ENCODE measurements at regions not wholly inside any gene's neighbourhood (a gene's known extent, or its start where the extent isn't known, plus 50 kb on each side); places are given as distances from the start of the nearest gene placed in this dataset.

- ChIA-PET CTCF (interaction anchor here (3.5 kb wide), 1 partner anchor 207 kb away, joined by 19 read pairs; no protein-coding TSS in a partner anchor), POLR2A (no interaction called here)
- DNase-seq = no peak
- Mint-ChIP-seq H3K36me3 (ENCODE audit: low read depth) (no peaks in the 10 kb centered on the region), H3K4me3 (no peak overlapping the region), H3K27ac (no peak overlapping the region), H3K27me3 (ENCODE audit: low read depth) (no peaks in the 10 kb centered on the region), H3K4me1 (ENCODE audit: low read depth) (peaks cover 29% of the 10 kb centered on the region), H3K9me3 (ENCODE audit: insufficient read depth) (no peaks in the 10 kb centered on the region)
- ATAC-seq = no peak
Observed at GRCh38 chr9:129381481-129381957, 203.5 kb upstream of the IER5L start.

- Mint-ChIP-seq H3K27ac (no peak overlapping the region), H3K9me3 (ENCODE audit: insufficient read depth) (no peaks in the 10 kb centered on the region), H3K4me1 (ENCODE audit: low read depth) (peaks cover 29% of the 10 kb centered on the region), H3K27me3 (ENCODE audit: low read depth) (no peaks in the 10 kb centered on the region), H3K36me3 (ENCODE audit: low read depth) (no peaks in the 10 kb centered on the region), H3K4me3 (no peak overlapping the region)
- ChIA-PET POLR2A (no interaction called here), CTCF (interaction anchor here (3.5 kb wide), 1 partner anchor 206 kb away, joined by 19 read pairs; no protein-coding TSS in a partner anchor)
- no peak for DNase-seq
- no peak for ATAC-seq
Observed at GRCh38 chr9:129380961-129381401, 202.9 kb upstream of the IER5L start.

- no peaks in the 10 kb centered on the region for H3K9me3 Mint-ChIP-seq (ENCODE audit: insufficient read depth)
- ATAC-seq = no peak
- peaks cover 2% of the 10 kb centered on the region for H3K27me3 Mint-ChIP-seq (ENCODE audit: low read depth)
- H3K4me3 Mint-ChIP-seq = no peak overlapping the region
- POLR2A ChIA-PET = no interaction called here
- H3K27ac Mint-ChIP-seq = no peak overlapping the region
- no peaks in the 10 kb centered on the region for H3K36me3 Mint-ChIP-seq (ENCODE audit: low read depth)
- peaks cover 24% of the 10 kb centered on the region for H3K4me1 Mint-ChIP-seq (ENCODE audit: low read depth)
- CTCF ChIA-PET = no interaction called here
- DNase-seq = no peak
Observed at GRCh38 chr9:129379886-129380285, 201.8 kb upstream of the IER5L start.

GRCh38 chr9:129379181-129379836 is 201.2 kb upstream of the IER5L start:
- CTCF ChIA-PET = no interaction called here
- no peak overlapping the region for H3K4me3 Mint-ChIP-seq
- ATAC-seq (no peak), DNase-seq (no peak)
- H3K27me3 Mint-ChIP-seq (ENCODE audit: low read depth) = peaks cover 2% of the 10 kb centered on the region
- H3K4me1 Mint-ChIP-seq (ENCODE audit: low read depth) = peaks cover 18% of the 10 kb centered on the region
- no peak overlapping the region for H3K27ac Mint-ChIP-seq
- POLR2A ChIA-PET = no interaction called here
- no peaks in the 10 kb centered on the region for H3K36me3 Mint-ChIP-seq (ENCODE audit: low read depth)
- no peaks in the 10 kb centered on the region for H3K9me3 Mint-ChIP-seq (ENCODE audit: insufficient read depth)

- no peak overlapping the region for H3K27ac Mint-ChIP-seq
- ChIA-PET POLR2A (no interaction called here), CTCF (no interaction called here)
- H3K4me1 Mint-ChIP-seq (ENCODE audit: low read depth) = peaks cover 10% of the 10 kb centered on the region
- DNase-seq = no peak
- no peaks in the 10 kb centered on the region for H3K9me3 Mint-ChIP-seq (ENCODE audit: insufficient read depth)
- H3K36me3 Mint-ChIP-seq (ENCODE audit: low read depth) = no peaks in the 10 kb centered on the region
- no peak overlapping the region for H3K4me3 Mint-ChIP-seq
- ATAC-seq = no peak
- H3K27me3 Mint-ChIP-seq (ENCODE audit: low read depth) = peaks cover 2% of the 10 kb centered on the region
Observed at GRCh38 chr9:129377931-129378661, 200.0 kb upstream of the IER5L start.

GRCh38 chr9:129377181-129377580 is 199.1 kb upstream of the IER5L start:
- Mint-ChIP-seq H3K27me3 (ENCODE audit: low read depth) (peaks cover 2% of the 10 kb centered on the region), H3K4me3 (no peak overlapping the region), H3K27ac (no peak overlapping the region), H3K4me1 (ENCODE audit: low read depth) (peaks cover 4% of the 10 kb centered on the region), H3K36me3 (ENCODE audit: low read depth) (no peaks in the 10 kb centered on the region), H3K9me3 (ENCODE audit: insufficient read depth) (no peaks in the 10 kb centered on the region)
- POLR2A ChIA-PET = interaction anchor here (0.6 kb wide), 1 partner anchor 110 kb away, joined by 3 read pairs; no protein-coding TSS in a partner anchor
- no peak for DNase-seq
- no peak for ATAC-seq
- CTCF ChIA-PET = interaction anchor here (1.6 kb wide), 1 partner anchor 245 kb away, joined by 4 read pairs; no protein-coding TSS in a partner anchor

GRCh38 chr9:129375845-129376244 is 197.8 kb upstream of the IER5L start:
- Mint-ChIP-seq H3K36me3 (ENCODE audit: low read depth) (no peaks in the 10 kb centered on the region), H3K4me1 (ENCODE audit: low read depth) (peaks cover 4% of the 10 kb centered on the region), H3K4me3 (no peak overlapping the region), H3K9me3 (ENCODE audit: insufficient read depth) (no peaks in the 10 kb centered on the region), H3K27ac (no peak overlapping the region), H3K27me3 (ENCODE audit: low read depth) (peaks cover 2% of the 10 kb centered on the region)
- ATAC-seq = no peak
- ChIA-PET CTCF (interaction anchor here (1.0 to 1.6 kb wide), 4 partner anchors 201 to 244 kb away, joined by 3 to 5 read pairs (median 4); no protein-coding TSS in a partner anchor), POLR2A (interaction anchor here (0.8 to 1.6 kb wide), 2 partner anchors 9 to 1831 kb away, joined by 3 read pairs; no protein-coding TSS in a partner anchor)
- no peak for DNase-seq

- CTCF ChIA-PET = interaction anchor here (1.9 kb wide), 1 partner anchor 9 kb away, joined by 4 read pairs; no protein-coding TSS in a partner anchor
- POLR2A ChIA-PET = interaction anchor here (1.6 kb wide), 1 partner anchor 11 kb away, joined by 3 read pairs; no protein-coding TSS in a partner anchor
Observed at GRCh38 chr9:129374651-129375050, 196.6 kb upstream of the IER5L start.

GRCh38 chr9:129374231-129374630 is 196.2 kb upstream of the IER5L start:
- Mint-ChIP-seq H3K4me1 (ENCODE audit: low read depth) (peaks cover 4% of the 10 kb centered on the region), H3K27me3 (ENCODE audit: low read depth) (peaks cover 2% of the 10 kb centered on the region), H3K27ac (no peak overlapping the region), H3K4me3 (no peak overlapping the region), H3K9me3 (ENCODE audit: insufficient read depth) (peaks cover 5% of the 10 kb centered on the region), H3K36me3 (ENCODE audit: low read depth) (no peaks in the 10 kb centered on the region)
- DNase-seq (no peak), ATAC-seq (no peak)
- ChIA-PET CTCF (interaction anchor here (1.2 to 1.9 kb wide), 2 partner anchors 9 to 251 kb away, joined by 3 to 4 read pairs; no protein-coding TSS in a partner anchor), POLR2A (interaction anchor here (1.6 kb wide), 1 partner anchor 11 kb away, joined by 3 read pairs; no protein-coding TSS in a partner anchor)

More at GRCh38 chr9:129374651-129375050, 196.6 kb upstream of the IER5L start:
- Mint-ChIP-seq H3K9me3 (ENCODE audit: insufficient read depth) (peaks cover 5% of the 10 kb centered on the region), H3K27ac (no peak overlapping the region), H3K4me3 (no peak overlapping the region), H3K4me1 (ENCODE audit: low read depth) (peaks cover 4% of the 10 kb centered on the region), H3K36me3 (ENCODE audit: low read depth) (no peaks in the 10 kb centered on the region), H3K27me3 (ENCODE audit: low read depth) (peaks cover 2% of the 10 kb centered on the region)
- DNase-seq (no peak), ATAC-seq (no peak)

GRCh38 chr9:129373361-129373760 is 195.3 kb upstream of the IER5L start:
- ChIA-PET POLR2A (no interaction called here), CTCF (interaction anchor here (1.2 to 1.9 kb wide), 2 partner anchors 10 to 251 kb away, joined by 3 to 4 read pairs; no protein-coding TSS in a partner anchor)
- H3K27me3 Mint-ChIP-seq (ENCODE audit: low read depth) = peaks cover 2% of the 10 kb centered on the region
- no peak overlapping the region for H3K4me3 Mint-ChIP-seq
- H3K4me1 Mint-ChIP-seq (ENCODE audit: low read depth) = peaks cover 8% of the 10 kb centered on the region
- DNase-seq (no peak), ATAC-seq (no peak)
- H3K36me3 Mint-ChIP-seq (ENCODE audit: low read depth) = peaks cover 2% of the 10 kb centered on the region
- H3K9me3 Mint-ChIP-seq (ENCODE audit: insufficient read depth) = peaks cover 10% of the 10 kb centered on the region
- H3K27ac Mint-ChIP-seq = no peak overlapping the region

- Mint-ChIP-seq H3K9me3 (ENCODE audit: insufficient read depth) (peaks cover 10% of the 10 kb centered on the region), H3K4me3 (no peak overlapping the region), H3K36me3 (ENCODE audit: low read depth) (peaks cover 2% of the 10 kb centered on the region), H3K27me3 (ENCODE audit: low read depth) (peaks cover 2% of the 10 kb centered on the region), H3K27ac (no peak overlapping the region), H3K4me1 (ENCODE audit: low read depth) (peaks cover 5% of the 10 kb centered on the region)
- no peak for ATAC-seq
- CTCF ChIA-PET = interaction anchor here (0.8 kb wide), 1 partner anchor 228 kb away, joined by 3 read pairs; no protein-coding TSS in a partner anchor
- POLR2A ChIA-PET = interaction anchor here (0.8 kb wide), 1 partner anchor 13 kb away, joined by 3 read pairs; no protein-coding TSS in a partner anchor
- DNase-seq = no peak
Observed at GRCh38 chr9:129370770-129371169, 192.7 kb upstream of the IER5L start.

Data from activated CD8-positive, alpha-beta T cell treated with anti-CD3 and anti-CD28 coated beads, Interleukin-2, amount 10 ng/mL, durations not matched to agents 7 days and 5 days (primary cell).